Pulmonary artery endothelial cell (primary cell): ENCODE measurements at regions not wholly inside any gene's neighbourhood (a gene's known extent, or its start where the extent isn't known, plus 50 kb on each side); places are given as distances from the start of the nearest gene placed in this dataset.

Experiments
- DNase-seq: peaks from one replicate; pipeline ENCODE4 v3.0.0-alpha.2; 2011; ENCODE audit warnings: low read depth, low spot score

GRCh38 chr17:77716289-77716926, 242.1 kb upstream of the TNRC6C start:
- no peak for DNase-seq

DNA sequence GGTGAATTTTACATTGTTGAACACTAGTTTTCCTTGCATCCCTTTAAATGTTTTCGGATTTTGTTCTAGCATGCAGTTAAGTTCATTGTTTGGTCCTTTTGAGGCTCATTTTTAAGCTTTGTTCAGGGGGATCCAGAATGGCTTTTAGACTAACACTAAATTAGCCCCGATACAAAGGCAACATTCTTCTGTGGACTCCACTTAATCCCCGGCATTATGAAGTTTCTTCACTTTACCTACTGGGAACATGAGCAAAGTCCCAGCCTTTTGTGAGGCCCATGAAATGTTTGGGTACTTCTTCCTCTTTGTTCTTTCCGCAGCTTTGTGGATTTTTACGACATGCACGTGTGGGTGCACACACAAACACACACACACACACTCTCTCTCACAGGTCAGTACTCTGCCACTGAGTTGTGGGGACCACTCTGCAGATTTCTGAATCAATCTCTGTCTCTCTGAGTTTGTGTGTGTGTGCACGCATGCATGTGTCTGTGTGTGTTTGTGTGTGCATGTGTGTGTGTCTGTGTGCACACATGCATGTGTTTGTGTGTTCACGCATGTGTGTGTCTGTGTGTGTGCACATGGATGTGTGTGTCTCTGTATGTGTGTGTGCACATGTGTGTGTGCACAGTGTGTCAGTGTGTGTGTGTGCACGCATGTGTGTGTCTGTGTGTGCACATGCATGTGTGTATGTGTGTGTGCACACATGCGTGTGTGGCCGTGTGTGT, 240.4 kb upstream of the TNRC6C start:
- DNase-seq, result no peak

GRCh38 chr17:77718669-77718961, 239.9 kb upstream of the TNRC6C start:
- DNase-seq, result no peak

- no peak for DNase-seq
Observed at GRCh38 chr17:77719806-77720205, 238.7 kb upstream of the TNRC6C start.

DNA sequence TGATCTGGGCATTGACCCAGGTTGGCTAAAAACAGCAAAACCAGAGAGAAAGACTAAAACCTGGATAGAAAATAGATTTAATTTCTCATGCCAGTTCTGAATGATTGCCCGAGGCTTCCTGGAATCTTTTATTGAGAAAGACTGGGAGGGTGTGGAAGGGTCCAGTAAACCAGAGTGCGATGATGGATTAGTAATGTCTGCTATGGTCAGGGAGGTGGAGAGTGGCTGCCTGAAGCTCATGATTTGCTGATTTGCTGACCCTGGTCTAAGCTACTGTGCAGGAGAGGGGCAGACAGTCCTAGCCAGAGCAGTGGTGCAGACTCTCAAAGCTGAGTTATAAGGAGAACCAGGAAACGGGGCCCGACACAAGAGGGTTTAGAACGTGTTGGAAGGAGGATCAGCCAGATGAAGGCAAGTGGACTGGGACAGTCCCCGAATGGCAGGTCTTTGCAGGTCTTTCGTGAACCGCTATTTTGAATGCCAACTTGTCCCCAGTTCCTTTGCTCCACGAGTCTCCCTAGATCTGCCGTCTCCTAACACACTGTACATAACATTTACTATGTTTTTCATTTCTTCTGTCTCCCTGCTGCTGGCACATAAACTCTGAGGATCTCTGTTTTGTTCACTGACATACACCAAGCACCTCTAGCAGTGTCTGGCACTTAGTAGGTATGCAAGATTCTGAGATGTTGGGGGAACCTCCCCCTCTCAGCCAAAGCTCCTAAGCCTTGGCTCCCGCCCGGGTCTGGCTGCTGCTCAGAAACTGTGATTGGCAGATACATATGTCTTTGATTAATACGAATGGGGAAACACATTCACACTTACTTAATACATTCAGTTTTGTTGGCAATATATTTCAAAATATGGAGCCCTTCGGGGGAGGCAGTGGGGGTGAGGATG, 237.3 kb upstream of the TNRC6C start:
- no peak for DNase-seq

- no peak for DNase-seq
Observed at GRCh38 chr17:77721846-77722160, 236.7 kb upstream of the TNRC6C start.

DNA sequence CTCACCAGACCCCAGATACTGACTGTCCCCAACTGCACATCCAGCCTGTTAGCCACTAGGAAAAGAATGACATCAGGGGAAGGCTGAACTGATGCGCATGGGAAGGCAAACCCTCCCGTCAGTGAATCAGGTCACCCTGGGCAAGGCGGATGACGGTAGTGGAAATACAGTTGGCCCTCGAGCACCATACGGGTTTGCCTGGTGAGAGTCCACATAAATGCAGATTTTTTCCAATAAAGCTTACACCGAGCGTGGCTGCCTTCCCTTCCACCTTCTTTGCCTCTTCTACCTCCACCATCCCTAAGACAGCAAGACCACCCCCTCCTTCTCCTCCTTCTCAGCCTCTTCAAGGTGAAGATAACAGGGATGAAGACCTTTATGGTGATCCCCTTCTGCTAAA, 236.1 kb upstream of the TNRC6C start:
- DNase-seq, result no peak

- DNase-seq, result no peak
Observed at GRCh38 chr17:77723071-77723908, 235.2 kb upstream of the TNRC6C start.

DNA sequence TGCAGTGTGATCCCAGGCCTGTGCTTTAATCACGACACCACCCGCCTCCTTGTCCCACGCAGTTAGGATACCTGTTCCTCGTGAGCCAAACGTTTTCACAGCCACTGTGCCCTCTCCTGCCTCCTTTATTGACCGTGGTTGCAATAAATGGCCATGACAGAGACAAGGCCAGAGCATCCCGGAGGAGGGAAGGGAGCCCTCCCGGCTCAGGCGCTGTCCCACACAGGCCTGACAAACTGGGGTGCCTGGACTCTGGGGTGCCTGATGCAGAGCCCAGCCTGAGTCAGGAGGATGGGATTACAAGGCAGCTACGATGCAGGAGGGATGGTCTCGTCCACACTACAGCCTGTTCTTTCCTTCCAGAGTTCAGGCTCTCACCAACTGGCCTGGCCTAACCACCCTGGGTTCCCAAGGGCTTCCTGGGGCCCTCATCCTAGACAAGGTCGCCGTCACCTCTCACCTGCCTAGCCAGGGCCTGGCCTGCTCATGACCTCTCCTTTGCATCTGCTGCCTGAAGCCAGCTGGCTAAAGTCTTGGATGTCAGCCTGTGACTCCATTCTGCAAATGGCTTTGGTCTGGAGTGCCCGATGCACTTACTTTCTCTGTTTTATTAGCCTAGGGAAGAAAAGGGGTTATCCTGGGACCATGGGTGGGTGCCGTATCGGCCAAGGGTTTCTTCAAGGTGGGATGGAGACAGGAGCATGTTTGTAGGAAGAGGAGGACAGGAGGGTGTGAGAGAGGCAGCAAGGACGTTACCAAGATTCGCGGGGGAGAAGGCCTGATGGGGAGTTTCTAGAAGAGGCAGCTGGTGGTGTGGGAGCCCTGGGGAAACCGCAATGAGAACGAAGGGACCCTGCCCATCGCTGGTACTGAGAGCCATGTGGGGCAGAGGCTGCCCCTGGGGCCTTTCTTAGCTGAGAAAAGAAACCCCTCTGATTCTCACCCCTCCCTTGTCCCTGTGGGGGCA, 234.3 kb upstream of the TNRC6C start:
- DNase-seq, result no peak

GRCh38 chr17:77724876-77725615, 233.5 kb upstream of the TNRC6C start:
- no peak for DNase-seq

GRCh38 chr17:77725846-77726245, 232.7 kb upstream of the TNRC6C start:
- DNase-seq, result no peak

DNA sequence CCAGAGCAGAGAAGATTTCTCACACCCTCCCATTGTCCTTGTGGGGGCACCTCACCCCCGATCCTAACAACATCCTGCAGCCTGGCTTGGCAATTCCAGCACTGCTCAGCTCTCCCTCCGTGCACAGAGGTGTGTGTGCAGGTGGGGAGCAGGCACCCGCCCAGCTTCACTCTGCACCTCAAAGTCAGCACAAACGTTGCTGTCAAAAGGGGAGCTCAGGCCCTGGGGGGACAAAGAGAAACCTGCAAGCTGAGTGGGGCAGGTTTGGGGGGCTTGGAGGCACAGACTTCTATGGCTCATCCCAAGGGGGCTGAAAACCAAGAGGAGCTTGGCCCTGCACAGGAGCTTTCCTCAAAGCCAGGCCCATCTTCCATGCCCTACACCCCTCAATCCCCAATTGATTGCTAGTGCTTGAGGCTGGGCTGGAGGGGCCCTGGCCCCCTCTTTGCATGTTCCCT, 231.9 kb upstream of the TNRC6C start:
- no peak for DNase-seq

DNA sequence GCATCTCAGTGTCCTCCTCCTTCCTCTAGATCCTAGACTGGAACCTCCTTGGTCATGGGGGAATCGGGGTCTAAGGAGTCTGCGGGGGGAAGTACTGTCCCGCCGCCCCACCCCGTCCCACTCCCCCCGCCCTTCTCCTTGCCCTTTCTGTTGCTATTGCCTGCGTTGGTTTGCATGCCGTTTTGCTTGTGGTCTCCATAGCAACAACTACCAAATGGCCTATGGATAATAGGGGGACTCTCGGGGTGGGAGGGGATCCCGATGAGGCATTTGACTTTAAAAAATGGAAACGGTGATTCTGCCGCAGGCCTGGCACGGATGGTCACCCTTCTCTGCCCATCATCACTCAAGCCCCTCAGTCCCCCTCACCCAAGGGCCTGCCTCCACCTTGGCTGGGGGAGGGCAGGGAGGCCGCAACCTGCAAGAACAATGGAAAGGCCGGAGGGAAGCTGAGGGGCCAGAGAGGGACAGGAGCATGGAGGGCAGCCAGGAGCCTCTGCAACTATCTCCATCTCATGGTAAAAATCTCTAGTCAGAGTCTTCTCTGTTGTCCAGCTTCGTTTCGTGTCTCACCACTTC, 231.4 kb upstream of the TNRC6C start:
- DNase-seq, result no peak

GRCh38 chr17:77728474-77728795, 230.1 kb upstream of the TNRC6C start:
- DNase-seq, result no peak

- DNase-seq, result no peak
Observed at GRCh38 chr17:77728871-77729270, 229.6 kb upstream of the TNRC6C start.

GRCh38 chr17:77729587-77729986, 228.9 kb upstream of the TNRC6C start:
- no peak for DNase-seq

DNA sequence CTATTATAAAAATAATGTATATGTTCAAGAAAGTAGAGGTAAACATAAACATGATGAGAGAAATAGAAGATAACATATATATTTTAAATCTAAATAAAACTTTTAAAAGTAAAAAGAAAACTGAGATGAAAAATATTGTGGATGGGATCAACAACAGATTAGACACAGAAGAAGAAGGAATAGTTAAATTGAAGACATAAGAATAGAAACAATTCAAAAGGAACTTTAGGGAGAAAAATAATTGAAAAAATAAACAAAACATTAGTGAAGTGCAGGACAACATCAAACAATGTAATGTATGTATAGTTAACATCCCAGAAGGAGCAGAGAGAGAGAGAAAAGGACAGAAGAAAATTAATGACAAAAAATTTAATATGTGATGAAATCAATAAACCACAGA, 228.1 kb upstream of the TNRC6C start:
- DNase-seq, result no peak

GRCh38 chr17:77733576-77734296, 224.8 kb upstream of the TNRC6C start:
- DNase-seq, result no peak
